Ovary (tissue), 3 donors: ENCODE measurements at regions not wholly inside any gene's neighbourhood (a gene's known extent, or its start where the extent isn't known, plus 50 kb on each side); places are given as distances from the start of the nearest gene placed in this dataset.
"Not testable (repeated sequence)": the region's sequence is repeated elsewhere in the genome, so short reads cannot be mapped to it uniquely, and the experiment has no call there.

Experiments used
- EP300 ChIP-seq: sonication (generic); formaldehyde crosslinking; IDR thresholded peaks from one replicate; pipeline ENCODE4 v1.6.1; 2017; ENCODE audit warnings: antibody characterized with exemption
- POLR2A ChIP-seq: fragments of 450-650 bp; IDR thresholded peaks from one replicate; pipeline ENCODE4 v1.6.1; 2017; ENCODE audit warnings: antibody characterized with exemption, mild to moderate bottlenecking, moderate library complexity
- TF ChIP-seq, protein P1 (sequence below), 3 donors: fragments of 450-650 bp in 2 of 3; fragments of 200-600 bp in 1 of 3; IDR thresholded peaks; one replicate each; pipeline versions ENCODE4 v1.5.1 to v1.8.0; 2016 to 2022; ENCODE audit warnings: antibody characterized with exemption in 3 of 3, mild to moderate bottlenecking in 1 of 3
- donor health status: DM: no; HTN: no; CAD: no.

DNA sequence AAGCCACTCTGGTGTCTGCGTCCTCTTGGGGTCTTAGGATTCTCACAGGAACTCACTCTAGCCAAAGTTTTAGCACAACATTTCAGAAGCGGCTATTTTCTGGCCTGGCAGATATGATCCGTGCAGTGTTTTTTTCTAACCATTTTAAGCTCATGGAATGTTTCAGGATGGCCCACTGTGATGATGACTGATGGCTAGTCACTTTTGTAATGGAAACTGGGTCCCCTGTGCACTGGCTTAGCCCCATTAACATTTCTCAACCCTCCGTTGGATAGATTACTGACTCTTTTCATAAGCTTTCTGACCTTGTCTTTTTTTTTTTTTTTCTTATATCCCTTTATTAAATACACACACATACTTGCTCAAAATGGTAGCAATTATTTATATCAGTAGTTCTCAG lies 364.9 kb upstream of the FOXG1 start:
- TF ChIP-seq, protein P1, sequence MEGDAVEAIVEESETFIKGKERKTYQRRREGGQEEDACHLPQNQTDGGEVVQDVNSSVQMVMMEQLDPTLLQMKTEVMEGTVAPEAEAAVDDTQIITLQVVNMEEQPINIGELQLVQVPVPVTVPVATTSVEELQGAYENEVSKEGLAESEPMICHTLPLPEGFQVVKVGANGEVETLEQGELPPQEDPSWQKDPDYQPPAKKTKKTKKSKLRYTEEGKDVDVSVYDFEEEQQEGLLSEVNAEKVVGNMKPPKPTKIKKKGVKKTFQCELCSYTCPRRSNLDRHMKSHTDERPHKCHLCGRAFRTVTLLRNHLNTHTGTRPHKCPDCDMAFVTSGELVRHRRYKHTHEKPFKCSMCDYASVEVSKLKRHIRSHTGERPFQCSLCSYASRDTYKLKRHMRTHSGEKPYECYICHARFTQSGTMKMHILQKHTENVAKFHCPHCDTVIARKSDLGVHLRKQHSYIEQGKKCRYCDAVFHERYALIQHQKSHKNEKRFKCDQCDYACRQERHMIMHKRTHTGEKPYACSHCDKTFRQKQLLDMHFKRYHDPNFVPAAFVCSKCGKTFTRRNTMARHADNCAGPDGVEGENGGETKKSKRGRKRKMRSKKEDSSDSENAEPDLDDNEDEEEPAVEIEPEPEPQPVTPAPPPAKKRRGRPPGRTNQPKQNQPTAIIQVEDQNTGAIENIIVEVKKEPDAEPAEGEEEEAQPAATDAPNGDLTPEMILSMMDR (IDR thresholded peaks at IDR 0.05): not testable (repeated sequence)
- not testable (repeated sequence) for TF ChIP-seq EP300, POLR2A
